Naive thymus-derived CD4-positive, alpha-beta T cell (primary cell): ENCODE measurements at regions not wholly inside any gene's neighbourhood (a gene's known extent, or its start where the extent isn't known, plus 50 kb on each side); places are given as distances from the start of the nearest gene placed in this dataset.

Experiments used
- ATAC-seq: fragments of 150-1000 bp; cut with Tn5 transposase; 2 replicates; pipeline ENCODE4 v1.10.0; 2021; ENCODE audit warnings: mild to moderate bottlenecking, moderate library complexity
- CTCF ChIA-PET: fragments of 350-600 bp; sonication (Branson Sonifier 250); formaldehyde crosslinking; loops from one replicate; lab custom pipeline; 2021; ENCODE audit warnings: antibody characterized with exemption; lab: Charles Lee
- POLR2A ChIA-PET: fragments of 350-600 bp; sonication (Branson Sonifier 250); formaldehyde crosslinking; loops from one replicate; lab custom pipeline; 2021; ENCODE audit warnings: antibody characterized with exemption, inconsistent platforms; lab: Charles Lee
- DNase-seq, 9 donors: peaks; one replicate each; pipeline versions ENCODE4 v3.0.0 to v3.0.0-alpha.2; 2020 to 2022; ENCODE audit warnings: mixed read lengths in 1 of 9
- H3K27ac ChIP-seq: one replicate; pipeline ENCODE4 v1.7.0; 2013; ENCODE audit warnings: mild to moderate bottlenecking, low read depth, low read length, moderate library complexity
- H3K27me3 ChIP-seq, 2 donors: one replicate each; pipeline ENCODE4 v1.7.0; 2013; ENCODE audit warnings: low read length in 2 of 2, mild to moderate bottlenecking in 2 of 2, moderate library complexity in 2 of 2; ENCODE audit not compliant: control insufficient read depth in 2 of 2, insufficient read depth in 2 of 2
- H3K36me3 ChIP-seq, 3 experiments: 1 replicate in 2 of 3; 2 replicates in 1 of 3; pipeline ENCODE4 v1.7.0; 2013; ENCODE audit warnings: low read length in 3 of 3, mild to moderate bottlenecking in 3 of 3, moderate library complexity in 1 of 3; ENCODE audit not compliant: insufficient read depth in 3 of 3, control insufficient read depth in 2 of 3
- H3K4me1 ChIP-seq, 2 donors: one replicate each; pipeline ENCODE4 v1.7.0; 2013; ENCODE audit warnings: low read length in 2 of 2, mild to moderate bottlenecking in 2 of 2, moderate library complexity in 1 of 2; ENCODE audit not compliant: control insufficient read depth in 2 of 2, insufficient read depth in 2 of 2
- H3K4me3 ChIP-seq: 2 replicates; pipeline ENCODE4 v1.7.0; 2013; ENCODE audit warnings: mild to moderate bottlenecking, low read length
- H3K9me3 ChIP-seq, 3 experiments: 1 replicate in 2 of 3; 2 replicates in 1 of 3; pipeline ENCODE4 v1.7.0; 2013; ENCODE audit warnings: low read length in 3 of 3; ENCODE audit not compliant: control insufficient read depth in 2 of 3
- H3K27ac Mint-ChIP-seq, 9 donors: one replicate each; pipeline ENCODE4 v1.8.0; 2020 to 2022; ENCODE audit warnings: mixed read lengths in 9 of 9, mild to moderate bottlenecking in 8 of 9, moderate library complexity in 5 of 9, inconsistent platforms in 2 of 9
- H3K27me3 Mint-ChIP-seq, 5 donors: one replicate each; pipeline ENCODE4 v1.8.0; 2021 to 2022; ENCODE audit warnings: mixed read lengths in 5 of 5, mild to moderate bottlenecking in 1 of 5
- H3K36me3 Mint-ChIP-seq, 5 donors: one replicate each; pipeline ENCODE4 v1.8.0; 2020 to 2022; ENCODE audit warnings: mixed read lengths in 5 of 5, mild to moderate bottlenecking in 3 of 5, inconsistent platforms in 1 of 5
- H3K4me1 Mint-ChIP-seq, 7 donors: one replicate each; pipeline ENCODE4 v1.8.0; 2020 to 2022; ENCODE audit warnings: mixed read lengths in 7 of 7, mild to moderate bottlenecking in 3 of 7, inconsistent platforms in 1 of 7
- H3K4me3 Mint-ChIP-seq, 10 donors: one replicate each; pipeline ENCODE4 v1.8.0; 2020 to 2022; ENCODE audit warnings: mild to moderate bottlenecking in 10 of 10, mixed read lengths in 10 of 10, moderate library complexity in 6 of 10, inconsistent platforms in 2 of 10
- H3K9me3 Mint-ChIP-seq, 11 donors: one replicate each; pipeline ENCODE4 v1.8.0; 2020 to 2022; ENCODE audit warnings: mixed read lengths in 11 of 11, mild to moderate bottlenecking in 4 of 11, inconsistent platforms in 1 of 11, moderate library complexity in 1 of 11
- intact Hi-C, 2 donors: fragments of 100-400 bp; cut with micrococcal nuclease; formaldehyde crosslinking; loops; one replicate each; pipeline ENCODE4 v1.15.1; 2023

GRCh38 chr17:33560165-33560564 is 267.1 kb upstream of the ASIC2 start:
- CTCF ChIA-PET: no interaction called here
- H3K4me1 Mint-ChIP-seq: peaks cover 0 to 6% (median 0%) of the 10 kb centered on the region in 7 donors

DNA sequence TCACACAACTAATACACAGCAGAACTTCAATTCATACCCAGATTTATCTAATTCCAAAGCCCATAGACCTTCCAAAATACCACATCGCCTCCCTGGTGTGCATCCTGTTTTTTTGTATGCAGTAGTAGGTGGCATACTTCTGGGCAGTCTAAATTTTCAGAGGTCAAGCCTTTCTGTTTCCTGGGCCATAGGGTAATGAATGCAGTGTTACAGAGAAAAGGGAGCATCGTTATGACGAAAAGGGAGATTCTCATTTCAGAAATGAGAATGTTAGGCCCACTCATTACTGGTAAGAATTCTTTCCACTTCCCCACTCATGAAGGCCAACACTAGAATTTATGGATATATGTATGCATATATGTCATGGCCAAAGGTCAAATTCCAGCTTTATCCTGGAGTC is 267.8 kb upstream of the ASIC2 start:
- Mint-ChIP-seq H3K4me1 (peaks cover 0 to 6% (median 0%) of the 10 kb centered on the region in 7 donors), H3K27me3 (peaks cover 0 to 12% (median 0%) of the 10 kb centered on the region in 5 donors), H3K4me3 (no peak overlapping the region), H3K27ac (no peak overlapping the region), H3K36me3 (peaks cover 0 to 4% (median 0%) of the 10 kb centered on the region in 5 donors), H3K9me3 (peaks cover 1 to 26% (median 13%) of the 10 kb centered on the region in 11 donors)
- DNase-seq: no peak
- Histone ChIP-seq H3K27ac (no peak overlapping the region), H3K4me1 (no peaks in the 10 kb centered on the region), H3K36me3 (no peaks in the 10 kb centered on the region), H3K9me3 (peaks cover 0 to 8% (median 0%) of the 10 kb centered on the region in 3 experiments), H3K4me3 (no peak overlapping the region), H3K27me3 (no peaks in the 10 kb centered on the region)
- ChIA-PET CTCF (no interaction called here), POLR2A (no interaction called here)
- ATAC-seq: no peak
- intact Hi-C loops: no loop called here

More at GRCh38 chr17:33560165-33560564, 267.1 kb upstream of the ASIC2 start:
- peaks cover 1 to 26% (median 11%) of the 10 kb centered on the region in 11 donors for H3K9me3 Mint-ChIP-seq
- POLR2A ChIA-PET: no interaction called here
- H3K27ac Mint-ChIP-seq: no peak overlapping the region
- Histone ChIP-seq H3K27ac (no peak overlapping the region), H3K27me3 (no peaks in the 10 kb centered on the region), H3K36me3 (no peaks in the 10 kb centered on the region), H3K4me3 (no peak overlapping the region), H3K4me1 (no peaks in the 10 kb centered on the region), H3K9me3 (peaks cover 0 to 8% (median 0%) of the 10 kb centered on the region in 3 experiments)
- H3K36me3 Mint-ChIP-seq: peaks cover 0 to 4% (median 0%) of the 10 kb centered on the region in 5 donors
- ATAC-seq: no peak
- no peak for DNase-seq
- intact Hi-C loops: no loop called here
- no peak overlapping the region for H3K4me3 Mint-ChIP-seq
- peaks cover 0 to 9% (median 0%) of the 10 kb centered on the region in 5 donors for H3K27me3 Mint-ChIP-seq

DNA sequence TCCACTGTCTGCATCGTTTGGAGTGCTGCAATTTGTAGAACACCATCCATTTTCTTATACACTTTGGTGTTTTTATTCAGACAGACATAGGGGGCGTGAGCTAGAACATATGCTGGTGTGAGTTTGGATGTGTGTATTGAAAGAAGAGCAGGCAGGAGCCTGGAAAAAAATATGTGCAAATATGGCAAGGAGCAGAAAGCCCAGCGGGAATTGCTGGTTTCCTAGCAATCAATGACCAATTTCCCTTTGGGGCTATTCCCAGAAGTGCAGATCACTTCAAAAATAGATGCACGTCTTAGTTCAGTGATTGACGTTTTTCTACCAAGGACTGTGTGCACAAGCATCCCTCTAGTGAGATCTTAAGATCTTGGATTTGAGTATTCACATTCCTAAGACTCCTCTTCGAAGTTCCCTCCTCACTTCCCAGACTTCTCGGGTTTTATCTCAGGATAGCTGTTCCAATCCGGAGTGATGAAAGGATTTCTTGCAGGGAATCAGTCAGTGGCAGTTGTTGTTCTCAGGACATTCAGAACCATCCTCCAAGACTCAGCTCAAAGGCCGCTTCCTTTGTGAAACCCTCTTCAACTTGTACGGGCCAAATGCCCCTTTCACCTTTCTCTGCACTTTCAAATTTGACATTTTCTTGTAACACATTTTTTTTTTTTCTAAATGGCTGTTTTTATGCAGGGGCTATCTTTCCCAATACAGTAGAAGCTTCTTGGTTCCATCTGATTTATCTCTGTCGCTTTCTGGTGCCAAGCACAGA is 268.7 kb upstream of the ASIC2 start:
- H3K36me3 Mint-ChIP-seq: peaks cover 0 to 4% (median 0%) of the 10 kb centered on the region in 5 donors
- no peak overlapping the region for H3K27ac Mint-ChIP-seq
- ChIA-PET CTCF (no interaction called here), POLR2A (no interaction called here)
- no peak for DNase-seq
- peaks cover 0 to 6% (median 0%) of the 10 kb centered on the region in 7 donors for H3K4me1 Mint-ChIP-seq
- H3K4me3 ChIP-seq: no peak overlapping the region
- no peak overlapping the region for H3K4me3 Mint-ChIP-seq
- H3K27ac ChIP-seq: no peak overlapping the region
- peaks cover 0 to 12% (median 0%) of the 10 kb centered on the region in 5 donors for H3K27me3 Mint-ChIP-seq
- intact Hi-C loops: no loop called here
- H3K4me1 ChIP-seq: no peaks in the 10 kb centered on the region
- no peaks in the 10 kb centered on the region for H3K36me3 ChIP-seq
- peaks cover 1 to 26% (median 13%) of the 10 kb centered on the region in 11 donors for H3K9me3 Mint-ChIP-seq
- H3K9me3 ChIP-seq: peaks cover 0 to 8% (median 0%) of the 10 kb centered on the region in 3 experiments
- no peak for ATAC-seq
- H3K27me3 ChIP-seq: no peaks in the 10 kb centered on the region

DNA sequence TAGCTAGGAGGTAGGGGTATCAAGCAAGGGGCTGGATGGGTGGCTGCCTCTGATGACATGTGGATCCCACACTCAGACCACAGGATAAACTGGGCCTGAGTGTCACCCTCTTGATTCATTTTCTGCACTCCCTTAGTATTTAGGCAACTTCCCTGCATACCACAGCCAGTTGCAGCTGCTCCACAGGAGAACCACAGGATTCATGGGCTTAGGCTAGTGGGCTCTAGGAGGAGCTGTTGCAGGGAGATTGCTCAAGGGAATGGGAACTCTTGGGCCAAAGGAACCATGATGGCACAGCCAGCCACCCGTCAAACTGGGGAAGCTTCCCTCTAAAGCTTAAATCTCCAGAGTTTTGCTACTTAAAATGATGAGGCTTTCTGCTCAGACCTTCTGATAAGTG is 269.7 kb upstream of the ASIC2 start:
- peaks cover 0 to 19% (median 11%) of the 10 kb centered on the region in 11 donors for H3K9me3 Mint-ChIP-seq
- intact Hi-C loops: no loop called here

GRCh38 chr17:33564146-33564545 is 271.1 kb upstream of the ASIC2 start:
- no peaks in the 10 kb centered on the region for H3K27me3 ChIP-seq
- DNase-seq (no peak), ATAC-seq (no peak)
- H3K4me1 ChIP-seq: no peaks in the 10 kb centered on the region
- intact Hi-C loops: no loop called here
- H3K4me3 ChIP-seq: no peak overlapping the region
- H3K36me3 ChIP-seq: no peaks in the 10 kb centered on the region
- H3K27me3 Mint-ChIP-seq: peaks cover 0 to 15% (median 0%) of the 10 kb centered on the region in 5 donors
- peaks cover 0 to 14% (median 5%) of the 10 kb centered on the region in 11 donors for H3K9me3 Mint-ChIP-seq
- H3K4me3 Mint-ChIP-seq: no peak overlapping the region
- H3K27ac Mint-ChIP-seq: no peak overlapping the region
- no peaks in the 10 kb centered on the region for H3K9me3 ChIP-seq
- ChIA-PET CTCF (no interaction called here), POLR2A (no interaction called here)
- no peak overlapping the region for H3K27ac ChIP-seq
- peaks cover 0 to 1% (median 0%) of the 10 kb centered on the region in 5 donors for H3K36me3 Mint-ChIP-seq
- peaks cover 0 to 6% (median 0%) of the 10 kb centered on the region in 7 donors for H3K4me1 Mint-ChIP-seq

More for the DNA sequence above, 269.7 kb upstream of the ASIC2 start:
- Histone ChIP-seq H3K9me3 (peaks cover 0 to 8% (median 0%) of the 10 kb centered on the region in 3 experiments), H3K4me3 (no peak overlapping the region), H3K4me1 (no peaks in the 10 kb centered on the region), H3K27ac (no peak overlapping the region), H3K36me3 (no peaks in the 10 kb centered on the region), H3K27me3 (no peaks in the 10 kb centered on the region)
- no peak for DNase-seq
- peaks cover 0 to 17% (median 0%) of the 10 kb centered on the region in 5 donors for H3K27me3 Mint-ChIP-seq
- peaks cover 0 to 4% (median 0%) of the 10 kb centered on the region in 5 donors for H3K36me3 Mint-ChIP-seq
- no peak overlapping the region for H3K27ac Mint-ChIP-seq
- H3K4me1 Mint-ChIP-seq: peaks cover 0 to 6% (median 0%) of the 10 kb centered on the region in 7 donors
- no peak overlapping the region for H3K4me3 Mint-ChIP-seq
- ChIA-PET CTCF (no interaction called here), POLR2A (no interaction called here)
- no peak for ATAC-seq

GRCh38 chr17:33567223-33567622 is 274.1 kb upstream of the ASIC2 start:
- H3K4me1 ChIP-seq: no peaks in the 10 kb centered on the region
- no peaks in the 10 kb centered on the region for H3K27me3 ChIP-seq
- DNase-seq (no peak), ATAC-seq (no peak)
- Mint-ChIP-seq H3K4me1 (no peaks in the 10 kb centered on the region), H3K4me3 (no peak overlapping the region), H3K36me3 (no peaks in the 10 kb centered on the region), H3K27ac (no peak overlapping the region), H3K9me3 (peaks cover 0 to 22% (median 4%) of the 10 kb centered on the region in 11 donors), H3K27me3 (peaks cover 0 to 12% (median 0%) of the 10 kb centered on the region in 5 donors)
- intact Hi-C loops: no loop called here
- no peak overlapping the region for H3K27ac ChIP-seq
- no peaks in the 10 kb centered on the region for H3K9me3 ChIP-seq
- CTCF ChIA-PET: no interaction called here
- no peaks in the 10 kb centered on the region for H3K36me3 ChIP-seq
- POLR2A ChIA-PET: no interaction called here
- H3K4me3 ChIP-seq: no peak overlapping the region
